ENCODE measurements at regions not wholly inside any gene's neighbourhood (a gene's known extent, or its start where the extent isn't known, plus 50 kb on each side); places are given as distances from the start of the nearest gene placed in this dataset.

DNA sequence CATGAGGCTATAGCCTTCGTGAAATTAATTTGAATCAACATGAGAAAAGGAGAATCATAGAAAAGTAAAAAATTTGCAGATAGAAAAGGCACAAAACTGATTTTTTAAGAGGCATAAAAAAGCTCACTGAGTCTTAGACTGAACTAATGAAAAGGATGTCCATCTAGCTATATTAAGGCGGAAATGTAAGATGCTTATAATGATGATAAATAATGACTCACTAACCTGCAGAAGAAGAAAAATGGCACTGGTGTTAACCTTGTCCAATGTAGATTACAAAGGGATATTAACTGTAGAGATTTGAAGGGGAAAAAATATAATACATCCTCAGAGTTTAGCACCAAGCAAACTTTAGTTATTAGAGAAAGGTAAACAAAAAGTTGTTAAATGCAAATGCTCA, 1098.0 kb upstream of the DDX18 start:
- WGBS, 2 donors: 81 to 83% methylated on average over 2 of the region's 2 CpGs
- TF ChIP-seq, protein P1, sequence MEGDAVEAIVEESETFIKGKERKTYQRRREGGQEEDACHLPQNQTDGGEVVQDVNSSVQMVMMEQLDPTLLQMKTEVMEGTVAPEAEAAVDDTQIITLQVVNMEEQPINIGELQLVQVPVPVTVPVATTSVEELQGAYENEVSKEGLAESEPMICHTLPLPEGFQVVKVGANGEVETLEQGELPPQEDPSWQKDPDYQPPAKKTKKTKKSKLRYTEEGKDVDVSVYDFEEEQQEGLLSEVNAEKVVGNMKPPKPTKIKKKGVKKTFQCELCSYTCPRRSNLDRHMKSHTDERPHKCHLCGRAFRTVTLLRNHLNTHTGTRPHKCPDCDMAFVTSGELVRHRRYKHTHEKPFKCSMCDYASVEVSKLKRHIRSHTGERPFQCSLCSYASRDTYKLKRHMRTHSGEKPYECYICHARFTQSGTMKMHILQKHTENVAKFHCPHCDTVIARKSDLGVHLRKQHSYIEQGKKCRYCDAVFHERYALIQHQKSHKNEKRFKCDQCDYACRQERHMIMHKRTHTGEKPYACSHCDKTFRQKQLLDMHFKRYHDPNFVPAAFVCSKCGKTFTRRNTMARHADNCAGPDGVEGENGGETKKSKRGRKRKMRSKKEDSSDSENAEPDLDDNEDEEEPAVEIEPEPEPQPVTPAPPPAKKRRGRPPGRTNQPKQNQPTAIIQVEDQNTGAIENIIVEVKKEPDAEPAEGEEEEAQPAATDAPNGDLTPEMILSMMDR (IDR thresholded peaks at IDR 0.05): no peak
- no peak for TF ChIP-seq POLR2A (IDR thresholded peaks at IDR 0.05)
- intact Hi-C loops (cut with DNase I; ENCODE audit: low total_unique reads): no loop called here
- no peak for DNase-seq (ENCODE audit: low spot score in 2 of 2)
- no peak overlapping the region for H3K4me3 ChIP-seq (ENCODE audit: low read depth, poor library complexity, severe bottlenecking)

DNA sequence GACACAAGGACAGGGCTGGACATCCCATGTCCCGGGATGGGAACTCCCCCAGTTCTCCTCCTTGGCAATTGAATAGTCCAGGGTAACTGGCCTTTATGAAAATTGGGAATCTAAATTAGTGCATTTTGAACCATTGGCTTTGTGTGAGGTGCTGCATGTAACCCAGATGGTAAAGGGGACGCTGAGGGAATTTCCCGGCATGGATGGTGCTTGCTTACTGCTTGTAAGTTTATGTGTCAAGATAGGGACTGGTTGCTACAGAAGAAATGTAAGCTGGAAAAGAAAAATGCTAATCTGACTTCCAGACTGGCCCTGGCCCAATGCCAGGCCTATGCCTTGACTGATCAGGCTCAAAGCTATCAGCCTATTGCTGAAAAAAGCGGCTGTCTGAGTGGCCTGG, 1096.7 kb upstream of the DDX18 start:
- no peak overlapping the region for H3K4me3 ChIP-seq (ENCODE audit: low read depth, poor library complexity, severe bottlenecking)
- TF ChIP-seq, protein P1 (IDR thresholded peaks at IDR 0.05): no peak
- TF ChIP-seq POLR2A (IDR thresholded peaks at IDR 0.05): no peak
- no peak for DNase-seq (ENCODE audit: low spot score in 2 of 2)
- intact Hi-C loops (cut with DNase I; ENCODE audit: low total_unique reads): no loop called here
- 72 to 73% methylated on average over 4 of the region's 4 CpGs for WGBS, 2 donors

DNA sequence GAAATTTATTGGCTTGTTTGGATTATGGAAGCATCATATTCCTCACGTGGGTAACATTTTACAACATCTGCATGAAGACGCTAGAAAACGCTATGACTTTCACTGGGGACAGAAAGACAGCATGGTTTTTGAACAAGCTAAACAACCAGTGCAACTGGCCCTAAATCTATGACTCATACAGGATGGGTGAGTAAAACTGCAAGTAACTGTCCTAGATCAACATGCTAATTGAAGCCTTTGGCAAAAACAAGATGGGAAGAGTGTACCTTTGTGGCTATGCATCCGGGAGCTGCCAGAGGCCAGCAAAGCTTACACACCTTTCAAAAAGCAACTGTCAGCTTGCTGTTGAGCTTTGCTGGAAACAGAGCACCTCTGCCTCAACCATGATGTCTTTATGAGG, 1096.0 kb upstream of the DDX18 start:
- WGBS, 2 donors: 75 to 76% methylated on average over 4 of the region's 4 CpGs
- intact Hi-C loops (cut with DNase I; ENCODE audit: low total_unique reads): no loop called here
- H3K4me3 ChIP-seq (ENCODE audit: low read depth, poor library complexity, severe bottlenecking): no peak overlapping the region
- DNase-seq (ENCODE audit: low spot score in 2 of 2): no peak
- TF ChIP-seq, protein P1 (IDR thresholded peaks at IDR 0.05): no peak
- TF ChIP-seq POLR2A (IDR thresholded peaks at IDR 0.05): no peak

DNA sequence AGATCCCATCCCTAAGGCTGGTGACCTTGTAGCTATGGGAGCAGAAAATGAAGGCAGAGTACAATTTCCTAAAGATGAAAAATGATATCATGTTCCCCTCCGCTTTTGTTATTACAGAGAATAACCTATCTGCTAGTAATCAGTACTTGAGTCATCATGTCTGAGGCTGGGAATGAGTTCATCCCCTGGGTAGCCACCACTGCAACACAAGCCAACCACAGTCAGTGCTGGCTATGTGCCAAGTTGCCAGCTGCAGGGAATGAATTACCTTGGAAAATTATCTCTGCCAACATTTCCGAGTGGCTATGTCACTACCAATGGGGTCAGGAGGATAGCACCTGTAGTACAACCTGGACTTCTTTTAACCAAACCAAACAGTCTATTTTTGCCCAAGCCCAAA, 1094.7 kb upstream of the DDX18 start:
- H3K4me3 ChIP-seq (ENCODE audit: low read depth, poor library complexity, severe bottlenecking): no peak overlapping the region
- 58 to 64% methylated on average over 2 of the region's 2 CpGs for WGBS, 2 donors
- intact Hi-C loops (cut with DNase I; ENCODE audit: low total_unique reads): no loop called here
- no peak for DNase-seq (ENCODE audit: low spot score in 2 of 2)
- no peak for TF ChIP-seq POLR2A (IDR thresholded peaks at IDR 0.05)
- TF ChIP-seq, protein P1 (IDR thresholded peaks at IDR 0.05): no peak

GRCh38 chr2:116724550-116724949, 1089.9 kb upstream of the DDX18 start:
- 44 to 48% methylated on average over 1 of the region's 1 CpG for WGBS, 2 donors
- intact Hi-C loops (cut with DNase I; ENCODE audit: low total_unique reads): no loop called here

DNA sequence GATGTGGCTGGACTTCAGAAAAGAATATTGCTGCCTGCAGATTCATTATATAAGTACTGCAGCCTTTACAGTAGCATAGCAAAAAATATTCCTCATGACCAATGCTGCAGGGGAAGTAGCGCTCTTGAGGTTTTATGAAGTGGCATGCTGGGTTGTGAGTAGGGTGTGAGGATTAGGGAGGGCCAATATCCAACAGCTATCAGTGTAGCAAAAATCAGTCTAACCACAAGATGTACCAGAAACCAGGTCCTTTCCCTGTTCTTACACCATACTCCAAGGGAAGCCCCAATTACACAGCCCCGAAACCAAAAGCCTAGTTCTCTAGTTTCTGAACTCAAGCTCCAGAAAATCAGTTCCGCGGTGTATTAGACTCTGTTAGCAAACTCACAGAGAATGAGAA, 1082.2 kb upstream of the DDX18 start:
- WGBS, 2 donors: 97 to 99% methylated on average over 4 of the region's 4 CpGs
- no peak for TF ChIP-seq POLR2A (IDR thresholded peaks at IDR 0.05)
- TF ChIP-seq, protein P1 (IDR thresholded peaks at IDR 0.05): no peak
- DNase-seq (ENCODE audit: low spot score in 2 of 2): no peak
- intact Hi-C loops (cut with DNase I; ENCODE audit: low total_unique reads): no loop called here
- no peak overlapping the region for H3K4me3 ChIP-seq (ENCODE audit: low read depth, poor library complexity, severe bottlenecking)

More at GRCh38 chr2:116724550-116724949, 1089.9 kb upstream of the DDX18 start:
- no peak overlapping the region for H3K4me3 ChIP-seq (ENCODE audit: low read depth, poor library complexity, severe bottlenecking)
- TF ChIP-seq, protein P1 (IDR thresholded peaks at IDR 0.05): no peak
- no peak for TF ChIP-seq POLR2A (IDR thresholded peaks at IDR 0.05)
- no peak for DNase-seq (ENCODE audit: low spot score in 2 of 2)

Data from lower leg skin (tissue), 4 donors.